HCEC 1CT (cell line): ENCODE measurements at regions not wholly inside any gene's neighbourhood (a gene's known extent, or its start where the extent isn't known, plus 50 kb on each side); places are given as distances from the start of the nearest gene placed in this dataset.

ENCODE experiments used
- DNase-seq: peaks from one replicate; pipeline ENCODE4 v3.0.0-alpha.2; 2017

DNA sequence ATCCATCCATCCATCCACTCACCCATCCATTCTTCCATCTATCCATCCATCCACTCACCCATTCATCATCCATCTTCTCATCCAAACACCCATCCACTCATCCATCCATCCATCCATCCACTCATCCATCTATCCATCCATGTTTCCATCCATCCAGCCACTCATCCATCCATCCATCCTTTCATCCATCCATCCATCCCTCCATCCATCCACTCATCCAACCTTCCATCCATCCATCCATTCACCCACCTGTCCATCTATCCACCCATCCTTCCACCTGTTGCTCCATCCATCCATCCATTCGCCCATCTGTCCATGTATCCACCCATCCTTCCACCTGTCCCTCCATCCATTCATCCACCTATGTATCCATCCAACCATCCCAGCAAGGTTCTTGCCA is 378.4 kb upstream of the PFKP start:
- DNase-seq: no peak

DNA sequence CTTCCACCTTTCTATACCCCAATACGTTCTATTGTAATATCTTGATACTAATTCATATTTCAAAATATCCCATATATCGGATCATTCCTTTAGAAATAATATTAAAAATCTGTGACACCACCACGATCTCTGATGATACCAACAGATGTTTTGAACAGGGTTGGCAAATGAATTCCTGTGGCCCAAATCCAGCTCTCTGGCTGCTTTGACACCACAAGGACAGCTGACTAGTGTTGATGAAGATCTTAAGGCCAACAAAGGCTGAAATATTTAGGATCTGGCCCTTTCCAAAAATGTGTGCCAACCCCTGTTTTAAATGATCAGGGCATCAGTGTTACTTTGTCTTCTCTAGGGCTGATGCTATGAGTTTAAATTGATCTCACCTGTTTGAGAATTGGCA is 380.7 kb upstream of the PFKP start:
- DNase-seq: no peak

DNA sequence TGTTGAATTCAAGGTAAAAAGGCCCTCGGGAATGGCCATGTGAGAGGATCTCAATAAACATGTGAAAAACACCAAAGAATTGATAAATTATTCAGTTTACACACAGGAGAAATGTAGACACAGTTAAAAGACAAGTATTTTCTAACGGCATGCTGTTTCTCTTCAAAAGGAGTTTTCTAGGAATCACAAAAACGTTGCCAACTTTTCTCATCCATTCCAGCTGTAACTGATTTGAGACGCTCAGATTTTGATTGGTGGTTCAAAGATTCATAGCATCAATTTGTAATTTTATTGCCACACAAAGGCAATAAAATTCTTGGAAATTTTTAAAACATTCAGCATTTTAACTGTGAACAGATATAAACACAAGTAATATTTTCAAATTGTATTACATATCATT is 384.9 kb upstream of the PFKP start:
- no peak for DNase-seq

DNA sequence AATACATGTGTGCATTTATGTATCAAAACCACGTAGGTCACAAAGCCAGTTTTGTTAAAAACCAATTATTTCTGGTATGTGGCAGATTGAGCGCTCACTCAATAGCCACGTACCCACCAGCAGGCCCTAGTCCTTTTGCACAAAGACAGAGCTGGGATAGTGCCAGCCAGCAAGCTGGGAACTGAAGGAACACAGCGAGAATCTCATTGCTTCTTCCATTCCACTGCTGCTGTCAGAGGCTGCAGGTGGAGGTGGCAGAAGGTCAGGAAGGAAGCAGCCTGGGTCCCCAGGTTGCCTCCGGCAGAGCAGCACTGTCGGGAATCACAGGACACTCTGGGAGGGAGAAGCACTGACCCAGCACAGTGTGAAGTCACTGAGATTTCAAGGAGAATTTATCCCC is 385.5 kb upstream of the PFKP start:
- DNase-seq: no peak

DNA sequence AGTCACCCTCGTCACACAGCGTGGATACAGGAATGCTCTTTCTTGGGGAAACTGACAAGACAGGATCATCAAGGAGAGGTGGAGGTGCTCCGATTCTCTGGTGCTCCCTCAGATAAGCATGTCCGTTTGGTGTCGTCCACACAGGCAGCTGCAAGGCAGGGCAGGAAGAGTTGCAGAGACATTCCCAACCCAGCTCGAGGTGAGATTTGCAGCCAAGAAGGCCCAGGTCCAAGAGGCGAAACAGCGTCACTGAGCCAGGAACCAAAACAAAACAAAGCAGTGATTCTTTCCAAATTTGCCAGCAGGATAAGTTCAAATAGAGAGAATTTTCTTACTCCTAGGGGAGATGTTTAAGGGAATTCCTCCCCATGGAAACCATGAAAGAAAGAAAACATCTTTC is 386.5 kb upstream of the PFKP start:
- no peak for DNase-seq

DNA sequence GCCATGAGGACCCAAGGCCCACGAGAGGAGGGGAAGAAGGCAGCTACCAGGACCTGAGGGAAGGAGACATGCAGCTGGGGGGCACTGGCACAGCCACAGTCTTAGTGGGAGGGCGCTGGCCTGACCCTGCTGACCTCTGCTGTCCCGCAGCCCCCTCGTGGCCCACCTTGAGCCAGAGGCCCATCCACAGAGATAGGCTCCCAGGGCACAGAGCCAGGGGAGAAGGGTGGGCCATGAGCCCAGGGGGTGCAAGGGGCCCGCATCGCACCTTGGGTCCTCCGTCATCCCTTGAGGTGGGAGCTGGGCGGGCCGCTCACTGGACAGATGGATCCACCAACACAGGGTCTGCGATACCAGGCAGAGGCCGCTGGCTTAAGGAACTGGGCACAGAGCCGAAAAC is 387.7 kb upstream of the PFKP start:
- DNase-seq: no peak

DNA sequence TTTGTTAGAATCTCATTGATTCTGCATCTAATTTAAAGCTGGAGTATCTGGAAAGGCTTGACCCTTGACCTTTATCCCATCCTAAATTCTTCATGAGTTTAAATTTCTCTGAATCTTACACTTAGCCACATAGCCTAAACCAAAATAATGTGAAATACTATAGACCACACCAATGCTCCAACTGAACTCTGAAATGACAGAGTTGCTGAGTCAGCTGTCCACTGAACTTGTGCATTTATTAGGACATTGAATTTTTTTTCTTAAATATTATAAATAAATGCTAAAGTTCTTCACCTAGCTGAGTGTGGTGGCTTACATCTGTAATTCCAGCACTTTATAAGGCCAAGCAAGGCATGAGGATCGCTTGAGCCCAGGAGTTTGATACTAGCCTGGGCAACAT is 390.9 kb upstream of the PFKP start:
- DNase-seq: no peak

DNA sequence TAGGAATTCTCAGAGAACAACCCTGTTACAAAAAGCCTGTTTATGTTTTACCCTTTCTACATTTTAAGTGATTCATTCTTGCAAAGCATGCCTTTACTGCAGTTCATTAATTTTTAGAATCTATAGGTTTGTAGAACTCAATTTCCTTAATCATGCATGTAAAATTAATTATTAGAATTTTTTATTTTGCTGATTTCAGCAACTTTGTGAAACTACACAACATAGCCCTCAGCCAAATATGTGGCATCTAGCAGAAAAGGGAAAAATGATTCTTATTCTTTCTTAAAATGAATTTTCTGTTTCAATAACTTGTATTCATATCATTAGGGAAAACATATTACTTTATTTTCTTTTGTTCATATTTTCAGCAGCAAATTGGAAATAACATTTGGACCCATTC is 392.9 kb upstream of the PFKP start:
- DNase-seq: no peak

DNA sequence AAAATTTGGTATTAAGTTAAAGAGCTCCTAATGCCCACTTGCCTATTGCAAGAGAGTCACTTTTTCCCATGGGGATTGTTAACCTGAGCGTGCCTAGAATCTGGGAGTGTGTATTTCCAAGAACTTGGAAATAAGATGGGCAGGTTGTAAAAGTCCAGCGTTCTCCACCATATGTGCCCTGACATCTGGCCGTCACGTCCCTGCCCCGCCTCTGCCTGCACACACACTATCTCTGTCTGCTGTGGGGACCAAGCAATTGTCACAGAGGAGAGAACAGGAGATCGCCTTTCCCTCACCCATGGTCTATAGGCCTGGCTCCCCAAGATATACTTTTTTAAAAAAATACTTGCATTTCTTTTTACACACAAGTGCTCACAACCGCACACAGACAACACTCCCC is 396.5 kb upstream of the PFKP start:
- no peak for DNase-seq

DNA sequence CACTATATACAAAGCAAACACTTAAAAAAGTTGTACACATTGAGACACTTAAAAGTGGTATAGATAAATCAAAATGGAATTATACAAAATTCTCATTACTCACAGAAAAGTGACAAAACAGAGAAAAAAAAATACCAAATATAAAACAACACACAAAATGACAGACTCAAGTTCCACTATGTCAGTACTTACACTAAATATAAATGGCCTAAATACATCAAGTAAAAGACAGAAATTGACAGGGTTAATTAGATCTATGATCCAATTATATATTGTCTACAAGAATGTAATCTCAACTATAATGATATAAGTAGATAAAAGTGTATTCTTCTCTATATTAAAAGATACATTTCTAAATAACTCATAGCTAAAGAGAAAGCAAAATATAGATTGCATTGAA is 401.6 kb upstream of the PFKP start:
- no peak for DNase-seq

DNA sequence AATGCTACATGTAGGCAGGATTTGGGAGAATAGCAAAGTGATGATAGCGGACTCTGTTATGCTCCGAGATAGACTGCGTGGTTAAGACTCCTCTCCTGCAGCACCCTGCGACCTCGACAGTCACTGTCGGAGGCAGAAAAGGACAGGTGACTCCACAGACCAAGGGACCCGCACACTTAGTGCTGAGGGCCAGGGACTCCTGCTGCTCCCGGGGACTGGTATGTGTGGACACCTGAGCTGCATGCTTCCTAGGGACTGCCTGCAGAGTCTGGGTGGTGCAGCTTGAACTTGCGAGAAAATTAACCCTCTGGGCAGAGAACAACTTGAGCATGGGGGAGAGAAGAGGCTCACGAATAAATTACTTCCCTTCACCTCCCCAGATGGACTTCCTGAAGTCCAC is 407.1 kb upstream of the PFKP start:
- DNase-seq: no peak

DNA sequence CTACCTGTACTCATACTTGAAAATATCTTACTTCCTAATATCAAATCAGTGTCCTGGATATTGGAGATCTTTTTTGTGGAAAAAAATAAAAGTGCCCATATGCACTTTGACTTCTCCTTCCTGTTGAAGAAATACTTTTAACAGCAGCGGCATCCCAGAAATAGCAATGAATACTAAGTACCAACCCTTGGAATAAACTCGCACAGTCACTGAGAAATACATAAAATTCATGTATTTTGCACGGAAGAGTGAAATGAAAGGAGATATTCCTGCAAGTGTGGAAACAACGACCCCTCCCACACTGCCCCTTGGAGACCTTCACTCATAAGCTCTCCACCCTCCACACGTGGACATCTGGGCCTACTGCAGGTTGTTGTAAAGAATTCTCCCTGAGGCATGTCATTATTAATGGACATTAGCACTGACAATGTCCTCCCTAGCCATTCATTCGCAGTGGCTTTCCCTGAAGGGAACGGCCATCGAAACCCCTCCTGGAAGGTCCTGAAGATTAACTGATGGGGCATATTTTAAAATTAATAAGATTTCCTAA is 407.6 kb upstream of the PFKP start:
- no peak for DNase-seq

DNA sequence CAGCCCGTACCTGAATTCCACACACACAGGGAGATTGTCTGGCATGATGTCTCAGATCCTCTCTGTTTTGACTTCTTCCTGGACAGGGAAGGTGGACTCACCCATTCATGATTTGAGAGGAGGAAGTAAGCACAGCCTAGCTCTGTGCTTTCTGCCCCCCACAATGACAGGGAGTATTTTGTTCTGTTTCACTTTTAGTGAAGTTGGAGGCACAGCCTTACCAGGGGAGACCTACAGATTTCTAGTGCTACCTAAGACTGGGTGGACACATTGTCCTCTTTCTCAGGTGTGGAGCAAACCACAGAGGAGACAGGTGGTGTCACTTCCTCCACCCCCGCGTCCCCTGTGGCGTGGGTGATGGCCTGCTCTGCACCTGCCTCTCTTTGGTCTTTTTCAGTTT is 408.6 kb upstream of the PFKP start:
- no peak for DNase-seq

DNA sequence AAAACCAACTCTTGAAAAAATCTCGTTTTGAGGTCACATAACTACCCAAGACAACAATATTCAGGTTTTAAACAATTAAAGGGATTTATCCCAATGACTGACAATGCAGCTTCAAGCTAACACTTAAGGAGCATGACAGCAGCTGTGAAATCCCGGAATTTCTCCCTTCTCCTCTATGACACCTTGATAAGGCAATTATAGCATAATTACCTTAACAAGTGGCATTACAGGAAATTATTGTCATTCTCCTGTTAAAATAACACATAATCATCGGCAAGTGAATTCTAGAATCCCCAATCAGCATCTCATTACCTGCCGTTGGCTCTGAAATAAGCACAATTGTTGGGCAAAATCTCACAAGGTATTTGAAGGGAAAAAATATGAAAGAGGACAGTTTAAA is 417.0 kb upstream of the PFKP start:
- DNase-seq: no peak

DNA sequence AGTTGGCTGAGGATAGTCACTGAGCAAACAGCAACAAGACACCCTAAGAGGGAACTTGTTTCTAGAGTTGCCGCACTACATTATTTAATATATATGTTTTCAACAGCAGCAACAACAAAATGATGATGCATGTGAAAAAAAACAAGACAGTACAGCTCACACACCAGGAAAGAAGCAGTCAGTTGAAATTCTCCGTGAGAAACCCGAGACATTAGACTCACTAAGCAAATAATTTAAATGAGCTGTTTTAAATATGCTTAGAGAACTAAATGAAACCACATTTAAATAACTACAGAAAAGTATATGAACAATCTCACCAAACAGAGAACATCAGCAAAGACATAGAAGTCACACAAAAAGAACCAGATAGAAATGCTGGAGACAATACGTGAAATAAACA is 426.3 kb upstream of the PFKP start:
- DNase-seq: no peak

DNA sequence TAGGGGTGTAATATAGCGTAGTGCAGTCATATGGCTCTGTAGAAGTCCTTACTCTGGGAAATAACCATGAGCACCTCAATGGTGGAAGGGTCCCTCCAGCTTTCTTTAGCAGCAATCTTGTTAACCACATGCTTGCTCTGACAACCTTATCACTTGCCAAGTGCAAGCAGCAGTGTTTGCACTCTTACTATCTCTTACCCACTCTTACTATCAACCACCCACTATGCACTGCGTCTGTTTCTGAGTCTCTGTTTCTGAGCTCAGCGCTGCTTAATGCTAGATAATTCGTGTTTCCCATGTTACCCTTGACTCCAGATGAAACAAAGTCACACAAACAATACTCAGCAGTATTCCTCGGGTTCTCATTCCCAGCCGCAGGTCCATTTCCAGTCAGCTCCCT is 433.7 kb upstream of the PFKP start:
- DNase-seq: no peak

DNA sequence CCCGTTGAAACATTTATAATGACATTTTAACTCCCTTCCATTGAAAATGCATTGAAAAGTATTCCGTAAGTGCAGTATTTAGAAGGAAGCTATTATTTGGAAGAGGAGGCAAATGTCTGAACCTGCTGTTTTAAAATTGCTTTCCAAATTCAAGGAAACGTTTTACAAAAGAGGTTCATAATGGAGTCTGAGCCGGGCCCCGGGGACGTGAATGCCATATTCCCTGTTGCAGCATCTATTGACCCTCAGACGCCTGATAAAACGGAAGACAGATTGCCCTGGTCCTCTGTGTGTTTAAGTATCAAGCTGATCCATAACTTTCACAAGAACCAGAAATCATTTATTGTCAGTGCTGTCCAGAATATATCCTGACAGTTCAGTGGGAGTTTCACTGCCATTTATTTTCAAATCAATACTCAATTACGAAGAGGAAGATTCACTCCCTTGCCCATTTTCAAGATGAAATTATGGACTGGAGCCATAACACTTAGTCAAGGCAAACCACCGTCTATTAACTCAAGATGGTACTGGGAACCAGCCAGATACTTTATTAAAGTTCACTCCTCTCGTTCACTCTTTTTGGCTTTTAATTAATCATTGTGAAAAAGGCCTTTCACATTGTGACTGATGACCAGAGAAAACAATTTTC is 435.7 kb upstream of the PFKP start:
- DNase-seq: no peak

DNA sequence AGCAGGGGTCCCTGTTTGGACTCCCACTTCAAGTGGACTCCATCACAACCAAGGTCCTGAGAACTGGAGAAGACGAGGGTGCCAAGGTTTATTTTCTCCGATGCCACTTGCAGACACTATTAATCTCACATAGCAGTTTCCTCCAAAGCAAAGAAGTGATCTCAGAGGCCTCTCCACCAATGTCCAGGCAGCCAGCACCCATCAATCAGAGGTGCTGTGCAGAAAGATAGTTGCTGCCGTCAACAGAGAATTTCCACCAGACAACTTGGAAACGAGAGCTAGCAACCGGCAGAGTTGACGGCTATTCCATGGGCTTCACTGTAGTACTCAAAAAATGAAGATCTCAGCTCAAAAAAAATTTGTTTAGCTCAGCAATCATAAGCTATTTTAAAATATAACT is 438.6 kb upstream of the PFKP start:
- DNase-seq: no peak

DNA sequence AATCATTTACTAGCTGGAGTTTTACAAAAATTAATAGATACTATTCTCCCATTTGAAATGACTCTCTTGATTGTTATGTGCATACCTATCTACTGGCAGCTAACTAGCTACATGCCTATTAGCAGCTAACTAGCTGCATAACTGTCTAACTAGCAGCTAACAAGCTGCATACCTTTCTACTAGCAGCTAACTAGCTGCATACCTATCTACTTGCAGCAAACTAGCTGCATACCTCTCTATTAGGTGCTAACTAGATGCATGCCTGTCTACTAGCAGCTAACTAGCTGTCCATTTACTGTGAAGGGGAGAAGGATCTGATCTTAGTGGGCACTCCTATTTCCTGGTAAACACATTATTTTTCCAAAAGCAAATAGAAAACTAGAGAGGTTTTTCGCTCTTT is 439.4 kb upstream of the PFKP start:
- no peak for DNase-seq

DNA sequence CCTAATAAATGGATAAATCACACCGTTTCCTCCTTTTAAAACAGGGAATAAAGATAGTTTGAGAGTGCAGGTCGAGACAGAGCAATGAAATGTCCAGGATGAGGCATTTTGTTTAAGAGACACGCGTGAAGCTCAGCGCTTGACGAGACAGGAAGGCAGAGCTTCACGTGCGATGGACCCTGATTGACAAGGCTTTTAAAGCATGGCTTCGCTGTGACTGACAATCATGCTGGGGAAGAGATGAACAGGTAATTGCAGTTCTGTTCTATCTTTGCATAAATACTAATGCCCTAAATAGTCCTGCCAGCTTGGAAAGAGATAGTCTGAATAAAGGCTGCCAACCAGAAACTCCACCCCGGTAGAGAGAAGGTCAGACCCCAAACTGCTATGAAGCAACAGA is 442.3 kb upstream of the PFKP start:
- DNase-seq: no peak

DNA sequence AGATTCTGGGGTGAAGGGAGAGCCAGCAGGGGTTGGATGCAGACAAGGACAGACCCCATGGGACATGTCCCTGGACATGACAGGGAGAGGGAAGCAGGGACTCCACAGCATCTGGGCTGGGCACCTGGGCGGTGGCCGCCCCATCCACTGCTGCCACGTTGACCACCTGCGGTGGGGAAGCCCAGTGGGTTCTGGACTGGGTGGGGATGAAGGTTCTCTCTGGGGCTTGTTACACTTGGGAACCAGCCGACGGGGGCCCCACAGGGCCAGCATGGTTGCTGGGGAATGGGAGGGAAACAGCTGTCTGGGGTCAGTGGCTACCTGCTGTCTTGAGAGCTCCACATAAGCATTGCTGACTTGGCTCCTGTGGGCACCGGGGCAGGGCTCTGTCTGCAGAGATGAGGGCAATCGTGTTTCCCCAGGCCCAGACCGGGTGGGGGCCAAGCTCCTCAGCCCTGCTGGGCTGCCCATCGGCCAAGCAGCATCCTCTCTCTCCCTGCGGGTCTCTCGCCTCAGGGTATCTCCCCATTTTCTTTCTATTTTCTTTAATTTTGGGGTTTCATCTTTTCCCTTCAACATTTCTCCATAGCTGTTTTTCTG is 443.6 kb upstream of the PFKP start:
- DNase-seq: no peak

DNA sequence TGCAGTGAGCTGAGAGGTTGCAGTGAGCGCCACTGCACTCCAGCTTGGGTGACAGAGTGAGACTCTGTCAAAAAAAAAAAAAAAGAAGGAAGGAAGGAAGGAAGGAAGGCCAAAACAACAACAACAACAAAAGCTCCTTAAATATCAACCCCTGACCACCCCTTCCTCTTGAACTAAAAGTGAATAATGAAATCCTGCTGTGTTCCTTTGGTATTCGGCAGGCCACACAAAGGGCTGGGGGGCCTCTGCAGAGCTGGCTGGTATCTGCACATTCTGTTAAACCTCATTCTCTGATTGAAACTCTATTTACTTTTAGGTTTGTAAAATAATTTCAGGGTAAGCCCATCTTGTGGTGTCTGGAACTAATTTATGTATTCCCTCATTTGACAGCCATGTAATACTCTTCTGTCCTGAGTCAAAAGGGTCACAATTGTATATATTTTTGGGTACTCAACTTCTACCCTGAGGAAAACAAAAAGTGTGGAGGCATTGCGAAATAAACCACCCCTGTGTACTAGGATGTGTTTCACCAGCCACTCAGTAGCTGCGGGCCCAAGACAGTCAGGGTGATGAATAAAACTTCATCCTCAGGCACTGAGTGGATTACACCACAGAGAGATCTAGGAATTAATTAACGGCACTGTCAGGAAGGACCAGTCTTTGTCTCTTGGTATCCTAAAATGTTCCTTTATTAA is 446.4 kb upstream of the PFKP start:
- no peak for DNase-seq

DNA sequence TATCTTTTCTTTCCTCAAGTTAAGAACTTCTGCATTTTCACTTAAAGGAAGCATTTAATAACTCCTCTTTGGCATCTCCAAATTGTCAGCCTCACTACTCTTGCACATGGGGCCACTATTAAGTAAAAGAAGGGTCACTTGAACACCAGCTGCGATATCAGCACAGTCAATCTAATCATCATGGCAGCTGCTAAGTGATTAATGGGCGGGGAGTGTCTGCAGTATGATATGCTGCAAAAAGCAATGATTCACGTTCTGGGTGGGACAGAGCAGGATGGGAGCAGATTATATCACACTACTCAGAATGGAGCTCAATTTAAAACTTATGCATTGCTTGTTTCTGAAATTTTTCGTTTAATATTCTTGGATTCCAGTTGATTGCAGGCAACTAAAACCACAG is 447.4 kb upstream of the PFKP start:
- DNase-seq: no peak

DNA sequence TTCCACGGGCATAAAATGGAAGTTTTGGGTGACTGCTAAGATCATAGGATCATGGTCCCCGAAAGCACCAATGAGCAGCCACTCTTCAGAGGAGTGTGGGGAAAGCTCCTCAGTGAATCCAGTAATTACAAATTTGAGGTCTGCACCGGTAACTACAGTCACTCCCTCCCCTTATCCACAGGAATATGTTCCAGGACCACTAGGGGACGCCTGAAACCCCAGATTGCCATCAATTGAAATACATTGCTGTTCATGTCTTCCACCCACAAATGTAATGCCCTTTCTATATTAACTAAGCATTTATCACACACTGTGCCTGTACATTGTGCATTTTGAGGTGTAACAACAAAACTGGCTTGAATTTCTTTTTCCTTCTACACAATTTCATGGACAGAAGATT is 447.9 kb upstream of the PFKP start:
- no peak for DNase-seq

DNA sequence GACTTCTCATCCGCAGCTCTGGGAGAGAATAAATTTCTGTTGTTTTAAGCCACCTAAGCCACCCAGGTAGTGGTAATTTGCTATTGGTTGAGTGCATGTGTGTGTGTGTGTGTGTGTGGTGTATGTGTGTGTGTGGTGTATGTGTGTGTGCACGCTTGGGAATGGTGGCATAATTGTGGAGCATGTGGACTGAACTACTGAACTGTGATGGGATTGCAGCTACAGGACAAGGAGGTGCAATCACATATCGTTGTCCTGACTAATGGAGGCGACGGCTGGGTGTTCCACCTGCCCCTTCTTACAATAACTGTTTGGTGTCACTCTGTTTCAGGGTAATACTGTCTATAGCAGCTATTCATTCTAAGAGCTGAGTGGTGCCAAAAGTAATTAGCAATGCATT is 448.7 kb upstream of the PFKP start:
- no peak for DNase-seq
